Activated CD4-positive, alpha-beta T cell treated with anti-CD3 and anti-CD28 coated beads, Interleukin-2, amount 50 U/mL, for 4 hours (primary cell): ENCODE measurements at regions not wholly inside any gene's neighbourhood (a gene's known extent, or its start where the extent isn't known, plus 50 kb on each side); places are given as distances from the start of the nearest gene placed in this dataset.
A peak's percentile ranks its signal among the peaks of the same experiment; 100 is the strongest.
"Not testable (repeated sequence)": the region's sequence is repeated elsewhere in the genome, so short reads cannot be mapped to it uniquely, and the experiment has no call there.

Experiments
- DNase-seq, 2 experiments: peaks; one replicate each; pipeline ENCODE4 v3.0.0-alpha.2; 2020

GRCh38 chr1:221206076-221206475 lies 326.8 kb downstream of the HLX start:
- no peak for DNase-seq

- no peak for DNase-seq
Measured at GRCh38 chr1:221212926-221213325, 333.7 kb downstream of the HLX start.

GRCh38 chr1:221217029-221217428 lies 337.8 kb downstream of the HLX start:
- no peak for DNase-seq

- DNase-seq = no peak
Measured at GRCh38 chr1:221223281-221223680, 344.0 kb downstream of the HLX start.

GRCh38 chr1:221227460-221227859 lies 348.2 kb downstream of the HLX start:
- no peak for DNase-seq

GRCh38 chr1:221227872-221228337 lies 348.7 kb downstream of the HLX start:
- no peak for DNase-seq

GRCh38 chr1:221228594-221228993 lies 349.4 kb downstream of the HLX start:
- DNase-seq = no peak

- DNase-seq = no peak
Measured at GRCh38 chr1:221230605-221231004, 351.4 kb downstream of the HLX start.

- DNase-seq = no peak
Measured at GRCh38 chr1:221234791-221235190, 355.5 kb downstream of the HLX start.

- no peak for DNase-seq
Measured at GRCh38 chr1:221237587-221237986, 358.3 kb downstream of the HLX start.

GRCh38 chr1:221239181-221239580 lies 359.9 kb downstream of the HLX start:
- DNase-seq = no peak

GRCh38 chr1:221239792-221240191 lies 360.5 kb downstream of the HLX start:
- DNase-seq = no peak

GRCh38 chr1:221240690-221241089 lies 361.4 kb downstream of the HLX start:
- DNase-seq = no peak

GRCh38 chr1:221241157-221241556 lies 361.9 kb downstream of the HLX start:
- no peak for DNase-seq

- no peak for DNase-seq
Measured at GRCh38 chr1:221241592-221241991, 362.3 kb downstream of the HLX start.

- no peak for DNase-seq
Measured at GRCh38 chr1:221246067-221246466, 366.8 kb downstream of the HLX start.

- no peak for DNase-seq
Measured at GRCh38 chr1:221246628-221247415, 367.6 kb downstream of the HLX start.

- no peak for DNase-seq
Measured at GRCh38 chr1:221251580-221251979, 372.3 kb downstream of the HLX start.

GRCh38 chr1:221254813-221255212 lies 375.6 kb downstream of the HLX start:
- DNase-seq = no peak

GRCh38 chr1:221256773-221257172 lies 377.5 kb downstream of the HLX start:
- no peak for DNase-seq

- DNase-seq = not testable (repeated sequence)
Measured at GRCh38 chr1:221257548-221257947, 378.3 kb downstream of the HLX start.

GRCh38 chr1:221262677-221263076 lies 383.4 kb downstream of the HLX start:
- not testable (repeated sequence) for DNase-seq

- DNase-seq = peak; percentile 2 to 9
Measured at GRCh38 chr1:221263831-221264767, 384.9 kb downstream of the HLX start.

GRCh38 chr1:221264848-221265247 lies 385.6 kb downstream of the HLX start:
- no peak for DNase-seq
